ENCODE measurements at regions not wholly inside any gene's neighbourhood (a gene's known extent, or its start where the extent isn't known, plus 50 kb on each side); places are given as distances from the start of the nearest gene placed in this dataset.

DNA sequence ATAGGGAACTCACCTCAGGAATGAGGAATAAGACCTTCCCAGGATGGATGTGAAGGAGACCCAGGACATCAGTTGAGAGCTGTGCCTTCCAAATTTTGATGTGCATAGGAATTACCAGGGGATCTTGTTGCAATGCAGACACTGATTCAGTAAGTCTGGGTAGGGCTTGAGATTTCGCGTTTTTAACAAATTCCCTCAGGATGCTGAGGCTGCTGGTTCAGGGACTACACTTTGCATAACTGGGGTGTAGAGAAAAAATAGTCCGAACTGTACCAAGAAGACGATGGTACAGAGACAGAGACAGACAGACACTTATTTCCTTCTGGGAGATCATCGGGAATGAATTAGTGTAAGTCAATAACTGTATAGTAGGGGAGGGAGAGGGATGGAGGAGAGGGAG is 82.3 kb upstream of the FREM1 start (continued):
- TF ChIP-seq, protein P1, sequence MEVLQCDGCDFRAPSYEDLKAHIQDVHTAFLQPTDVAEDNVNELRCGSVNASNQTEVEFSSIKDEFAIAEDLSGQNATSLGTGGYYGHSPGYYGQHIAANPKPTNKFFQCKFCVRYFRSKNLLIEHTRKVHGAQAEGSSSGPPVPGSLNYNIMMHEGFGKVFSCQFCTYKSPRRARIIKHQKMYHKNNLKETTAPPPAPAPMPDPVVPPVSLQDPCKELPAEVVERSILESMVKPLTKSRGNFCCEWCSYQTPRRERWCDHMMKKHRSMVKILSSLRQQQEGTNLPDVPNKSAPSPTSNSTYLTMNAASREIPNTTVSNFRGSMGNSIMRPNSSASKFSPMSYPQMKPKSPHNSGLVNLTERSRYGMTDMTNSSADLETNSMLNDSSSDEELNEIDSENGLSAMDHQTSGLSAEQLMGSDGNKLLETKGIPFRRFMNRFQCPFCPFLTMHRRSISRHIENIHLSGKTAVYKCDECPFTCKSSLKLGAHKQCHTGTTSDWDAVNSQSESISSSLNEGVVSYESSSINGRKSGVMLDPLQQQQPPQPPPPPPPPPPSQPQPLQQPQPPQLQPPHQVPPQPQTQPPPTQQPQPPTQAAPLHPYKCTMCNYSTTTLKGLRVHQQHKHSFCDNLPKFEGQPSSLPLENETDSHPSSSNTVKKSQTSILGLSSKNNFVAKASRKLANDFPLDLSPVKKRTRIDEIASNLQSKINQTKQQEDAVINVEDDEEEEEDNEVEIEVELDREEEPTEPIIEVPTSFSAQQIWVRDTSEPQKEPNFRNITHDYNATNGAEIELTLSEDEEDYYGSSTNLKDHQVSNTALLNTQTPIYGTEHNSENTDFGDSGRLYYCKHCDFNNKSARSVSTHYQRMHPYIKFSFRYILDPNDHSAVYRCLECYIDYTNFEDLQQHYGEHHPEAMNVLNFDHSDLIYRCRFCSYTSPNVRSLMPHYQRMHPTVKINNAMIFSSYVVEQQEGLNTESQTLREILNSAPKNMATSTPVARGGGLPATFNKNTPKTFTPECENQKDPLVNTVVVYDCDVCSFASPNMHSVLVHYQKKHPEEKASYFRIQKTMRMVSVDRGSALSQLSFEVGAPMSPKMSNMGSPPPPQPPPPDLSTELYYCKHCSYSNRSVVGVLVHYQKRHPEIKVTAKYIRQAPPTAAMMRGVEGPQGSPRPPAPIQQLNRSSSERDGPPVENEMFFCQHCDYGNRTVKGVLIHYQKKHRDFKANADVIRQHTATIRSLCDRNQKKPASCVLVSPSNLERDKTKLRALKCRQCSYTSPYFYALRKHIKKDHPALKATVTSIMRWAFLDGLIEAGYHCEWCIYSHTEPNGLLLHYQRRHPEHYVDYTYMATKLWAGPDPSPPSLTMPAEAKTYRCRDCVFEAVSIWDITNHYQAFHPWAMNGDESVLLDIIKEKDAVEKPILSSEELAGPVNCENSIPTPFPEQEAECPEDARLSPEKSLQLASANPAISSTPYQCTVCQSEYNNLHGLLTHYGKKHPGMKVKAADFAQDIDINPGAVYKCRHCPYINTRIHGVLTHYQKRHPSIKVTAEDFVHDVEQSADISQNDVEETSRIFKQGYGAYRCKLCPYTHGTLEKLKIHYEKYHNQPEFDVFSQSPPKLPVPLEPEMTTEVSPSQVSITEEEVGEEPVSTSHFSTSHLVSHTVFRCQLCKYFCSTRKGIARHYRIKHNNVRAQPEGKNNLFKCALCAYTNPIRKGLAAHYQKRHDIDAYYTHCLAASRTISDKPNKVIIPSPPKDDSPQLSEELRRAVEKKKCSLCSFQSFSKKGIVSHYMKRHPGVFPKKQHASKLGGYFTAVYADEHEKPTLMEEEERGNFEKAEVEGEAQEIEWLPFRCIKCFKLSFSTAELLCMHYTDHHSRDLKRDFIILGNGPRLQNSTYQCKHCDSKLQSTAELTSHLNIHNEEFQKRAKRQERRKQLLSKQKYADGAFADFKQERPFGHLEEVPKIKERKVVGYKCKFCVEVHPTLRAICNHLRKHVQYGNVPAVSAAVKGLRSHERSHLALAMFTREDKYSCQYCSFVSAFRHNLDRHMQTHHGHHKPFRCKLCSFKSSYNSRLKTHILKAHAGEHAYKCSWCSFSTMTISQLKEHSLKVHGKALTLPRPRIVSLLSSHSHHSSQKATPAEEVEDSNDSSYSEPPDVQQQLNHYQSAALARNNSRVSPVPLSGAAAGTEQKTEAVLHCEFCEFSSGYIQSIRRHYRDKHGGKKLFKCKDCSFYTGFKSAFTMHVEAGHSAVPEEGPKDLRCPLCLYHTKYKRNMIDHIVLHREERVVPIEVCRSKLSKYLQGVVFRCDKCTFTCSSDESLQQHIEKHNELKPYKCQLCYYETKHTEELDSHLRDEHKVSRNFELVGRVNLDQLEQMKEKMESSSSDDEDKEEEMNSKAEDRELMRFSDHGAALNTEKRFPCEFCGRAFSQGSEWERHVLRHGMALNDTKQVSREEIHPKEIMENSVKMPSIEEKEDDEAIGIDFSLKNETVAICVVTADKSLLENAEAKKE (CRISPR knock-in tag; IDR thresholded peaks at IDR 0.05) = no peak
- TF ChIP-seq STAT1 (IDR thresholded peaks at IDR 0.05; ENCODE audit: unreplicated experiment) (no peak), NANOG (IDR thresholded peaks at IDR 0.05; ENCODE audit: borderline replicate concordance) (no peak), ZNF114 (CRISPR knock-in tag; IDR thresholded peaks at IDR 0.05) (no peak)
- TF ChIP-seq, protein P2, sequence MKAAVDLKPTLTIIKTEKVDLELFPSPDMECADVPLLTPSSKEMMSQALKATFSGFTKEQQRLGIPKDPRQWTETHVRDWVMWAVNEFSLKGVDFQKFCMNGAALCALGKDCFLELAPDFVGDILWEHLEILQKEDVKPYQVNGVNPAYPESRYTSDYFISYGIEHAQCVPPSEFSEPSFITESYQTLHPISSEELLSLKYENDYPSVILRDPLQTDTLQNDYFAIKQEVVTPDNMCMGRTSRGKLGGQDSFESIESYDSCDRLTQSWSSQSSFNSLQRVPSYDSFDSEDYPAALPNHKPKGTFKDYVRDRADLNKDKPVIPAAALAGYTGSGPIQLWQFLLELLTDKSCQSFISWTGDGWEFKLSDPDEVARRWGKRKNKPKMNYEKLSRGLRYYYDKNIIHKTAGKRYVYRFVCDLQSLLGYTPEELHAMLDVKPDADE (IDR thresholded peaks at IDR 0.05) = no peak

DNA sequence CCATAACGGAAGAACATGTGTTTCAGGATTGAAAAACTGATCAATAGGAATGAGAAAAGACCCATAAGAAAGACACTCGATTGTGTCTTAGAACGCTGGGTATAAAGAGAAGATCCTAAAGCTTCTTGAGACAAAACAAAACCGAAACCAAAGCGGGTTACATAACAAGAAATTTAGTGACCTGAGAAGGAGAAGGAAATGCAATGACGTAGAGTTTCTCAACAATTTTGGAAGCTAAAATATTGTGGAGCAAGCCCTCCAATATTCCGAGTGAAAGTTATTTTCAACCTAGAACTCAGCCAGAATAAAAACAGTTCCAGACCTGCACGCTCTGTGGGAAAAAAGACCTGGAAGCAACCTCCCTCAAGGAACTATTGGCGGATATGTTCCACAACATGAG is 81.9 kb upstream of the FREM1 start:
- Histone ChIP-seq H3K27ac (ENCODE audit: low read depth) (no peak overlapping the region), H3K4me3 (peak overlapping the region; percentile 77), H4K20me1 (replicated peaks; ENCODE audit: insufficient read depth) (no peaks in the 10 kb centered on the region), H3F3A (replicated peaks; ENCODE audit: low read depth) (no peaks in the 10 kb centered on the region), H3K9me2 (ENCODE audit: insufficient read depth) (no peaks in the 10 kb centered on the region), H3K79me2 (replicated peaks; ENCODE audit: insufficient read depth) (no peaks in the 10 kb centered on the region), H3K4me2 (peak overlapping the region; percentile 80), H2AFZ (peak overlapping the region; percentile 87; the same call in 1 of the 2 replicates), H3K36me3 (ENCODE audit: insufficient read depth) (no peaks in the 10 kb centered on the region), H3K27me3 (ENCODE audit: insufficient read depth) (no peaks in the 10 kb centered on the region), H3K4me1 (ENCODE audit: insufficient read depth) (peaks cover 10% of the 10 kb centered on the region)
- ATAC-seq = no peak
- Mint-ChIP-seq H3K36me3 (ENCODE audit: low read depth) (no peaks in the 10 kb centered on the region), H3K27me3 (ENCODE audit: insufficient read depth, low read depth, poor library complexity) (peaks cover 6% of the 10 kb centered on the region), H3K27ac (no peak overlapping the region), H3K4me3 (peak overlapping the region; percentile 71), H3K4me1 (peaks cover 18% of the 10 kb centered on the region), H3K9me3 (no peaks in the 10 kb centered on the region)
- DNase-seq (ENCODE audit: low spot score) = no peak
- TF ChIP-seq POLR2AphosphoS5 (IDR thresholded peaks at IDR 0.05; ENCODE audit: low read depth) (no peak), ZNF114 (CRISPR knock-in tag; IDR thresholded peaks at IDR 0.05) (no peak), CREB1 (CRISPR knock-in tag; IDR thresholded peaks at IDR 0.05; ENCODE audit: low read depth) (no peak)
- TF ChIP-seq, protein P3, sequence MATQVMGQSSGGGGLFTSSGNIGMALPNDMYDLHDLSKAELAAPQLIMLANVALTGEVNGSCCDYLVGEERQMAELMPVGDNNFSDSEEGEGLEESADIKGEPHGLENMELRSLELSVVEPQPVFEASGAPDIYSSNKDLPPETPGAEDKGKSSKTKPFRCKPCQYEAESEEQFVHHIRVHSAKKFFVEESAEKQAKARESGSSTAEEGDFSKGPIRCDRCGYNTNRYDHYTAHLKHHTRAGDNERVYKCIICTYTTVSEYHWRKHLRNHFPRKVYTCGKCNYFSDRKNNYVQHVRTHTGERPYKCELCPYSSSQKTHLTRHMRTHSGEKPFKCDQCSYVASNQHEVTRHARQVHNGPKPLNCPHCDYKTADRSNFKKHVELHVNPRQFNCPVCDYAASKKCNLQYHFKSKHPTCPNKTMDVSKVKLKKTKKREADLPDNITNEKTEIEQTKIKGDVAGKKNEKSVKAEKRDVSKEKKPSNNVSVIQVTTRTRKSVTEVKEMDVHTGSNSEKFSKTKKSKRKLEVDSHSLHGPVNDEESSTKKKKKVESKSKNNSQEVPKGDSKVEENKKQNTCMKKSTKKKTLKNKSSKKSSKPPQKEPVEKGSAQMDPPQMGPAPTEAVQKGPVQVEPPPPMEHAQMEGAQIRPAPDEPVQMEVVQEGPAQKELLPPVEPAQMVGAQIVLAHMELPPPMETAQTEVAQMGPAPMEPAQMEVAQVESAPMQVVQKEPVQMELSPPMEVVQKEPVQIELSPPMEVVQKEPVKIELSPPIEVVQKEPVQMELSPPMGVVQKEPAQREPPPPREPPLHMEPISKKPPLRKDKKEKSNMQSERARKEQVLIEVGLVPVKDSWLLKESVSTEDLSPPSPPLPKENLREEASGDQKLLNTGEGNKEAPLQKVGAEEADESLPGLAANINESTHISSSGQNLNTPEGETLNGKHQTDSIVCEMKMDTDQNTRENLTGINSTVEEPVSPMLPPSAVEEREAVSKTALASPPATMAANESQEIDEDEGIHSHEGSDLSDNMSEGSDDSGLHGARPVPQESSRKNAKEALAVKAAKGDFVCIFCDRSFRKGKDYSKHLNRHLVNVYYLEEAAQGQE (IDR thresholded peaks at IDR 0.05; ENCODE audit: unreplicated experiment) = no peak

All from GM23338 (cell line).